K562 (cell line): ENCODE measurements at regions not wholly inside any gene's neighbourhood (a gene's known extent, or its start where the extent isn't known, plus 50 kb on each side); places are given as distances from the start of the nearest gene placed in this dataset.

Experiments used
- EZH2 ChIP-seq: IDR thresholded peaks from 2 replicates; pipeline ENCODE4 v1.6.1; 2012; ENCODE audit warnings: low read depth, mild to moderate bottlenecking, inconsistent platforms, low read length, borderline replicate concordance
- MED1 ChIP-seq: sonication (generic); formaldehyde crosslinking; IDR thresholded peaks from 2 replicates; pipeline ENCODE4 v1.8.1; 2023; ENCODE audit warnings: missing genetic modification reagents, borderline replicate concordance
- PCBP1 ChIP-seq: fragments of 200-400 bp; formaldehyde crosslinking; IDR thresholded peaks from 2 replicates; pipeline ENCODE4 v1.6.1; 2018; ENCODE audit warnings: mild to moderate bottlenecking, low read depth, low read length; ENCODE audit not compliant: poor library complexity, severe bottlenecking
- U2AF2 ChIP-seq: fragments of 200-400 bp; formaldehyde crosslinking; optimal IDR thresholded peaks from 2 replicates; pipeline ENCODE3; 2017; ENCODE audit warnings: low read depth, mild to moderate bottlenecking, low read length
- ZNF347 ChIP-seq: fragments of 450-650 bp; formaldehyde crosslinking; IDR thresholded peaks from 2 replicates; pipeline ENCODE4 v1.4.0; 2020; ENCODE audit warnings: low read depth, mild to moderate bottlenecking, moderate library complexity
- ZNF398 ChIP-seq: fragments of 250-450 bp; sonication (Bioruptor Pico); IDR thresholded peaks from 2 replicates; pipeline ENCODE4 v1.8.0; 2021; ENCODE audit warnings: moderate library complexity, mild to moderate bottlenecking, inconsistent platforms

- TF ChIP-seq ZNF398 (no peak), U2AF2 (no peak), EZH2 (no peak), PCBP1 (no peak), ZNF347 (no peak), MED1 (CRISPR knock-in tag) (no peak)
Measured at GRCh38 chr6:71482742-71483141, 194.1 kb downstream of the OGFRL1 start.
